ENCODE measurements at regions not wholly inside any gene's neighbourhood (a gene's known extent, or its start where the extent isn't known, plus 50 kb on each side); places are given as distances from the start of the nearest gene placed in this dataset.
"Not testable (repeated sequence)": the region's sequence is repeated elsewhere in the genome, so short reads cannot be mapped to it uniquely, and the experiment has no call there.

DNA sequence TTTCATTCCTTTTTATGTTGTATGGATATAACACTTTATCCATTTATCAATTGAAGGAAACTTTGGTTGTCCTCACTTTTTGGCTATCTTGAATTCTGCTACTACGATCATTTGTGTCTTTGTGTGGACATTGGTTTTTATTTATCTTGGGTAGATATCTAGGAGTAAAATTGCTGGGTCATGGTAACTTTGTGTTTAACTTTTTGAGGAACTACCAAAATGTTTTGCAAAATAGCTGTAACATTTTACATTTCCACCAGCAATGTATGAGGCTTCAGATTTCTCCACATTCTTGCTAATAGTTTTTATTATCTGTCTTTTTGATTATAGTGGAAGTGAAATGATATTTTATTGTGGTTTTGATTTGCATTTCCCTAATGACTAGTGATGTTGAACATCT, 55.6 kb downstream of the TLNRD1 start:
- DNase-seq = no peak

GRCh38 chr15:81060470-81060869, 59.7 kb downstream of the TLNRD1 start:
- DNase-seq = no peak

- DNase-seq = no peak
Measured at GRCh38 chr15:81060907-81061306, 60.2 kb downstream of the TLNRD1 start.

DNA sequence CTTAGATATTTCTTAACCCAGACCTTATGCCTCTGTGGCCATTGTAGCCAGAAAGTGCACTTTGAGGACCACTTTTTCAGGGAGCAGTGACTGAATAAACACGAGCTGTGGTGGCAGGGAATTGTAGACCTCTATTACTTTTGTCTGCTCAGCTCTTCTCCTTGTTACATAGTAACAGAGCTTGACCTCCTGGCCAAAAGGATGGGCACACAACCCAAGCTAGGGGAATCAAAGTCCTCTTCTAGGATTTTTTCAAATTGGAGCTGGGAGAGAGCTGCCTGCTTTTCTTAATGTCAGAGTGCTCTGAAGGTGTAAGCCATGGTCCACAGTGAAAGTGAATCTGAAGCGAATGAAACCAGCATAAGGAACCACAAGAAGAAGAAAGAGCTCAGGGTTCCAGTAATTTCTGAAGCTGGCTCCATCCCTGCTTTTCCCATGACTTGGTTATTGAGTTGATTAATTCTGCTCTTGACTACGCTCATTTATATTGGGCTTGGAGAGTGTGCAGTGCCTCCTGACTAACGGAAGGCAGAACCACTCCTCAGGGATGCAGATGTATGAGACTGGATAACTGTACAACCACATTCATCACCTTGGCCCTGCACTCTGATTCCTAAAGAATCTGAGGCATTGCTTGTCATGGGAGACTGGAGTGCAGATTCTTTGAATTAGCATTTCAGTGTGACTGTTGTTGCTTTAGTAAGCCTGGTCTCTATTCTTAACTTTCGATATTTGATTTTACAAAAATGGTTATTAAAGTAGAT, 60.9 kb downstream of the TLNRD1 start:
- DNase-seq = no peak

- DNase-seq = no peak
Measured at GRCh38 chr15:81062937-81063336, 62.2 kb downstream of the TLNRD1 start.

DNA sequence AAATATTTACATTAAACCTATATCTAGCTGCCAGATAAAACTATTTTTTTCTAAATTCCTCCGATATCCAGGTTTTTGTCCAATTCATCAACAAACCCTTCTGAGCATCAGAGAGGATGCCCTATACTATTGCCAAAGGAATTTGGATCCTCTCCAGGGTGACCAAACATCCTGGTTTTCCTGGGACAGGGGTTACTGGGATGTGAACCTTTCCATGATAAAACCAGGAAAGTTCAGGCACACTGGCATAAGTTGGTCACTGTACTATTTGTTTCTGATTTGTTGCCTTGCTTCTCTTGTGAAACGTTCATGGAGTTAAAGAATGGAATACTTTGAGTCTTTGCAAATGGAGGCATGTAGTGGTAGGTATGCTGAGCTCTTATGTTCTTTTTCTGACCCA, 63.5 kb downstream of the TLNRD1 start:
- no peak for DNase-seq

DNA sequence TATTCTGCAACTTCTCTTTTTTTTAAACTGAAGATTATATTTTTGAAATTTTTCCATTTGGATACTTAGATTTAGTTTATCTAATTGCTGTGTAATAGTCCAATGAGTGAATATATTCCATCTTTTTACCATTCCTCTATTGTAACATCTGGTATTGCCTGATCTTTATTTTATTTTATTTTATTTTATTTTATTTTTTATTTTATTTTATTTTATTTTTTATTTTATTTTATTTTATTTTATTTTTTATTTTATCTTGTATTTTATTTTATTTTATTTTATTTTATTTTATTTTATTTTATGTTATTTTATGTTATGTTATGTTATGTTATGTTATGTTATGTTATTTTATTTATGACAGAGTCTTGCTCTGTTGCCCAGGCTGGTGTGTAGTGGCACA, 66.5 kb upstream of the CFAP161 start:
- not testable (repeated sequence) for DNase-seq

- no peak for DNase-seq
Measured at GRCh38 chr15:81068516-81068915, 65.6 kb upstream of the CFAP161 start.

GRCh38 chr15:81069356-81069755, 64.7 kb upstream of the CFAP161 start:
- no peak for DNase-seq

GRCh38 chr15:81069909-81070308, 64.2 kb upstream of the CFAP161 start:
- DNase-seq = no peak

GRCh38 chr15:81071120-81071519, 63.0 kb upstream of the CFAP161 start:
- no peak for DNase-seq

DNA sequence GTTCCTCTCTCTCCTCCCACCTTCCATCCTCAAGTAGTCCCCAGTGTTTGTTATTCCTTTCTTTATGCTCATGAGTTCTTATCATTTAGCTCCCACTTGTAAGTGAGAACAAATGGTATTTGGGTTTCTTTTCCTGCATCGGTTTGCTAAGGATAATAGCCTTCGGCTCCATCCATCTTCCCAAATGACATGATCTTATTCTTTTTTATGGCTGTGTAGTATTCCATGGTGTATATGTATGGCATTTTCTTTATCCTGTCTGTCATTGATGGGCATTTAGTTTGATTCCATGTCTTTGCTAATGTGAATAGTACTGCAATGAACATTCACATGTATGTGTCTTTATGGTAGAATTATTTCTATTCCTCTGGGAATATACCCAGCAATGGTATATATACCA, 62.4 kb upstream of the CFAP161 start:
- DNase-seq = no peak

DNA sequence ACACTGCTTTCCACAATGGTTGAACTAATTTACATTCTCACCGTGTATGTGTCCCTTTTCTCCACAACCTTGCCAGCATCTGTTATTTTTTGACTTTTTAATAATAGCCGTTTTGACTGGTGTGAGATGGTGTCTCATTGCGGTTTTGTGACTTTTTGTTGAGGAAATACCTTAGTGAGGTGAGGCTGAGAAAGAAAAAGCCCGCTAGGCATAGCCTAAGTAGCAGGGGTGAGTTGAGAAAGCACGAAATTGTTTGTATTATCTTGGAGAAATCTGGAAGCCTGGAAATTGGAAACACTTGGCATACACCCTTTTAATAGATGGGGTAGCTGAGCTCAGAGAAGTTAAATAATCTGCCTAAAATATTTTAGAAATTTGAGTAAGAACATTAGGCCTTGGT, 61.5 kb upstream of the CFAP161 start:
- no peak for DNase-seq

- DNase-seq = peak; percentile 15
Measured at GRCh38 chr15:81073801-81074200, 60.3 kb upstream of the CFAP161 start.

GRCh38 chr15:81074773-81075172, 59.3 kb upstream of the CFAP161 start:
- DNase-seq = peak; percentile 38

DNA sequence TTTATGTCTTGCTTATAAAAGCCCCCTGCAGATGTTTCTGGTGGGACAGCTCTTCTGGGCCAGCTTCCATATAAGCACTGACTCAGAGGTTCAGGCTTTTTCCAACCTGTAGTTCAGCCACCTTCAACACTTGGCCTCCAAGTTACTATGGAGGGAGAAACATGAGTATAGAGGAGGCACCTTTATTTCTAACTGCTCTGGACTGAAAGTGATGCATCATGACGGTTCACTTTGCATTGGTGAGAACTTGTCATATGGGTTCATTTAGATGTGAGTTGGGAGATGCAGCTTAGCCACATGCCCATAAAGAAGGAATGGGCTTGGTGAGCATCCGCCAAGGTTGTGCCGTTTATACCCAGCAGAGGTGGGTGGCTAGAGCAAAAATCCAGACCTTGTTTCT, 58.8 kb upstream of the CFAP161 start:
- DNase-seq = no peak

DNA sequence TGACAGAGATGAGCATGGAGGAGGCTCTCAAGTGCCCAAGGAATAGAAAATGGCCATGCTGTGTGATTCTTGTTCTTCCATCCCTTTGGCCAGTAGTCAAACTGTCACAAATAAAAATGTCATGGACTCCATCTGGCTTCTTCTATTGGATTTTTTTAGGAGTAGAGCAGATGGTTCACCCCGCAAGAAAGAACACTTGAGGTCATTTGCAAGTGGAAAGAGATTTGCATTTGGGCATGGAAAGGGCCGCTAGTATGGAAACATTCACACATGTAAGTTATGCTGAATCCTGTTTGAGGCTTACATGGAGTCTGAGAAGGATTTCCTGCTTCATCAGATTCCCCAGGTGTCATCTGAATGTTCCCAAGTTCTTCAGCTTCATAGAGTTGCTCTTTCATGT, 53.1 kb upstream of the CFAP161 start:
- DNase-seq = no peak

GRCh38 chr15:81083201-81083600, 50.9 kb upstream of the CFAP161 start:
- no peak for DNase-seq

Measured in activated CD4-positive, alpha-beta T cell treated with anti-CD3 and anti-CD28 coated beads, Interleukin-2, Interleukin-6, amounts not matched to agents 100 ng/mL and 50 ng/mL, durations not matched to agents 16 hours and 8 hours (primary cell).